Neural crest cell (in vitro differentiated cells): ENCODE measurements at regions not wholly inside any gene's neighbourhood (a gene's known extent, or its start where the extent isn't known, plus 50 kb on each side); places are given as distances from the start of the nearest gene placed in this dataset.

Experiments used
- DNase-seq: peaks from one replicate; pipeline ENCODE4 v3.0.0; 2021; ENCODE audit warnings: low read depth, mixed read lengths, low spot score
- H3K27ac Mint-ChIP-seq: one replicate; pipeline ENCODE4 v1.8.0; 2021; ENCODE audit warnings: mild to moderate bottlenecking, mixed read lengths; ENCODE audit not compliant: unreplicated experiment
- H3K27me3 Mint-ChIP-seq: 2 replicates; pipeline ENCODE4 v1.8.0; 2021; ENCODE audit warnings: low read depth, mild to moderate bottlenecking, mixed read lengths
- H3K36me3 Mint-ChIP-seq: 2 replicates; pipeline ENCODE4 v1.8.0; 2021; ENCODE audit warnings: low read depth, mild to moderate bottlenecking, mixed read lengths
- H3K4me1 Mint-ChIP-seq: 2 replicates; pipeline ENCODE4 v1.8.0; 2021; ENCODE audit warnings: mixed read lengths
- H3K4me3 Mint-ChIP-seq: one replicate; pipeline ENCODE4 v1.8.0; 2021; ENCODE audit warnings: mild to moderate bottlenecking, mixed read lengths
- H3K9me3 Mint-ChIP-seq: 2 replicates; pipeline ENCODE4 v1.8.0; 2021; ENCODE audit warnings: mixed read lengths
- TF ChIP-seq, protein P1 (sequence below): fragments of 200-600 bp; sonication (generic); conservative IDR thresholded peaks from 2 replicates; pipeline ENCODE4 v1.5.0; 2021; ENCODE audit warnings: antibody characterized with exemption, mild to moderate bottlenecking

GRCh38 chr6:82066991-82067411 lies 180.5 kb downstream of the IBTK start:
- no peaks in the 10 kb centered on the region for H3K36me3 Mint-ChIP-seq
- no peaks in the 10 kb centered on the region for H3K9me3 Mint-ChIP-seq
- no peak for DNase-seq
- no peak overlapping the region for H3K27ac Mint-ChIP-seq
- H3K4me1 Mint-ChIP-seq = no peaks in the 10 kb centered on the region
- TF ChIP-seq, protein P1, sequence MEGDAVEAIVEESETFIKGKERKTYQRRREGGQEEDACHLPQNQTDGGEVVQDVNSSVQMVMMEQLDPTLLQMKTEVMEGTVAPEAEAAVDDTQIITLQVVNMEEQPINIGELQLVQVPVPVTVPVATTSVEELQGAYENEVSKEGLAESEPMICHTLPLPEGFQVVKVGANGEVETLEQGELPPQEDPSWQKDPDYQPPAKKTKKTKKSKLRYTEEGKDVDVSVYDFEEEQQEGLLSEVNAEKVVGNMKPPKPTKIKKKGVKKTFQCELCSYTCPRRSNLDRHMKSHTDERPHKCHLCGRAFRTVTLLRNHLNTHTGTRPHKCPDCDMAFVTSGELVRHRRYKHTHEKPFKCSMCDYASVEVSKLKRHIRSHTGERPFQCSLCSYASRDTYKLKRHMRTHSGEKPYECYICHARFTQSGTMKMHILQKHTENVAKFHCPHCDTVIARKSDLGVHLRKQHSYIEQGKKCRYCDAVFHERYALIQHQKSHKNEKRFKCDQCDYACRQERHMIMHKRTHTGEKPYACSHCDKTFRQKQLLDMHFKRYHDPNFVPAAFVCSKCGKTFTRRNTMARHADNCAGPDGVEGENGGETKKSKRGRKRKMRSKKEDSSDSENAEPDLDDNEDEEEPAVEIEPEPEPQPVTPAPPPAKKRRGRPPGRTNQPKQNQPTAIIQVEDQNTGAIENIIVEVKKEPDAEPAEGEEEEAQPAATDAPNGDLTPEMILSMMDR = no peak
- H3K4me3 Mint-ChIP-seq = no peak overlapping the region
- no peaks in the 10 kb centered on the region for H3K27me3 Mint-ChIP-seq

- Mint-ChIP-seq H3K4me3 (no peak overlapping the region), H3K36me3 (no peaks in the 10 kb centered on the region), H3K4me1 (no peaks in the 10 kb centered on the region), H3K27me3 (no peaks in the 10 kb centered on the region), H3K27ac (no peak overlapping the region), H3K9me3 (no peaks in the 10 kb centered on the region)
- no peak for DNase-seq
- TF ChIP-seq, protein P1 = no peak
Measured at GRCh38 chr6:82066196-82066595, 181.3 kb downstream of the IBTK start.

- H3K4me1 Mint-ChIP-seq = no peaks in the 10 kb centered on the region
- H3K4me3 Mint-ChIP-seq = no peak overlapping the region
- no peaks in the 10 kb centered on the region for H3K9me3 Mint-ChIP-seq
- no peaks in the 10 kb centered on the region for H3K27me3 Mint-ChIP-seq
- DNase-seq = no peak
- TF ChIP-seq, protein P1 = no peak
- no peaks in the 10 kb centered on the region for H3K36me3 Mint-ChIP-seq
- no peak overlapping the region for H3K27ac Mint-ChIP-seq
Measured at GRCh38 chr6:82063574-82063973, 184.0 kb downstream of the IBTK start.

GRCh38 chr6:82062219-82062618 lies 185.3 kb downstream of the IBTK start:
- Mint-ChIP-seq H3K4me3 (no peak overlapping the region), H3K27me3 (no peaks in the 10 kb centered on the region), H3K9me3 (no peaks in the 10 kb centered on the region), H3K36me3 (no peaks in the 10 kb centered on the region), H3K27ac (no peak overlapping the region), H3K4me1 (peaks cover 10% of the 10 kb centered on the region)
- TF ChIP-seq, protein P1 = no peak
- no peak for DNase-seq

GRCh38 chr6:82057846-82058554 lies 189.5 kb downstream of the IBTK start:
- no peaks in the 10 kb centered on the region for H3K27me3 Mint-ChIP-seq
- no peak for DNase-seq
- no peak overlapping the region for H3K27ac Mint-ChIP-seq
- TF ChIP-seq, protein P1 = no peak
- H3K4me3 Mint-ChIP-seq = no peak overlapping the region
- peaks cover 2% of the 10 kb centered on the region for H3K9me3 Mint-ChIP-seq
- H3K4me1 Mint-ChIP-seq = peaks cover 10% of the 10 kb centered on the region
- H3K36me3 Mint-ChIP-seq = no peaks in the 10 kb centered on the region
